ENCODE measurements at regions not wholly inside any gene's neighbourhood (a gene's known extent, or its start where the extent isn't known, plus 50 kb on each side); places are given as distances from the start of the nearest gene placed in this dataset.

DNA sequence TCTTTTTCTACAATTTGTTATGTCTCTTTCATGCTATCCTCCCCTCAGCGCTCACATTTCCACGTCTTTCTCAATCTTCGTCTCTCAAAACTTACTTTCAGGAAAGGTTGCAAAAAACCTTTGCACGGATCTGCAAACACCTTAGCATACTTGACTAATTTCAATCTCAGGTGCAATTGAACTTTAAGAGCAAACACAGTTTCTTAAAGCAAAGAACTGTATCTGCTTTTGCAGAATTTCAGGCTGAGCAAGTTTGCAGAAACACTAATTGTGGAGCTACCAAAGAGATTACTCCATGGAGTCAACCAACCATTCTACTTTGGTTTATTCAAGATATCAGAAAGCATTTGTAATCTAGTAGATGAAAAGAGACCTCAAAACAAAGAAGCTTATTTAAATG lies 668.2 kb upstream of the MARCKS start:
- TF ChIP-seq, protein P1, sequence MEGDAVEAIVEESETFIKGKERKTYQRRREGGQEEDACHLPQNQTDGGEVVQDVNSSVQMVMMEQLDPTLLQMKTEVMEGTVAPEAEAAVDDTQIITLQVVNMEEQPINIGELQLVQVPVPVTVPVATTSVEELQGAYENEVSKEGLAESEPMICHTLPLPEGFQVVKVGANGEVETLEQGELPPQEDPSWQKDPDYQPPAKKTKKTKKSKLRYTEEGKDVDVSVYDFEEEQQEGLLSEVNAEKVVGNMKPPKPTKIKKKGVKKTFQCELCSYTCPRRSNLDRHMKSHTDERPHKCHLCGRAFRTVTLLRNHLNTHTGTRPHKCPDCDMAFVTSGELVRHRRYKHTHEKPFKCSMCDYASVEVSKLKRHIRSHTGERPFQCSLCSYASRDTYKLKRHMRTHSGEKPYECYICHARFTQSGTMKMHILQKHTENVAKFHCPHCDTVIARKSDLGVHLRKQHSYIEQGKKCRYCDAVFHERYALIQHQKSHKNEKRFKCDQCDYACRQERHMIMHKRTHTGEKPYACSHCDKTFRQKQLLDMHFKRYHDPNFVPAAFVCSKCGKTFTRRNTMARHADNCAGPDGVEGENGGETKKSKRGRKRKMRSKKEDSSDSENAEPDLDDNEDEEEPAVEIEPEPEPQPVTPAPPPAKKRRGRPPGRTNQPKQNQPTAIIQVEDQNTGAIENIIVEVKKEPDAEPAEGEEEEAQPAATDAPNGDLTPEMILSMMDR (IDR thresholded peaks at IDR 0.05) = no peak
- no peak for TF ChIP-seq POLR2AphosphoS5 (IDR thresholded peaks at IDR 0.05; ENCODE audit: low read depth, low read length)
- TF ChIP-seq, protein P2, sequence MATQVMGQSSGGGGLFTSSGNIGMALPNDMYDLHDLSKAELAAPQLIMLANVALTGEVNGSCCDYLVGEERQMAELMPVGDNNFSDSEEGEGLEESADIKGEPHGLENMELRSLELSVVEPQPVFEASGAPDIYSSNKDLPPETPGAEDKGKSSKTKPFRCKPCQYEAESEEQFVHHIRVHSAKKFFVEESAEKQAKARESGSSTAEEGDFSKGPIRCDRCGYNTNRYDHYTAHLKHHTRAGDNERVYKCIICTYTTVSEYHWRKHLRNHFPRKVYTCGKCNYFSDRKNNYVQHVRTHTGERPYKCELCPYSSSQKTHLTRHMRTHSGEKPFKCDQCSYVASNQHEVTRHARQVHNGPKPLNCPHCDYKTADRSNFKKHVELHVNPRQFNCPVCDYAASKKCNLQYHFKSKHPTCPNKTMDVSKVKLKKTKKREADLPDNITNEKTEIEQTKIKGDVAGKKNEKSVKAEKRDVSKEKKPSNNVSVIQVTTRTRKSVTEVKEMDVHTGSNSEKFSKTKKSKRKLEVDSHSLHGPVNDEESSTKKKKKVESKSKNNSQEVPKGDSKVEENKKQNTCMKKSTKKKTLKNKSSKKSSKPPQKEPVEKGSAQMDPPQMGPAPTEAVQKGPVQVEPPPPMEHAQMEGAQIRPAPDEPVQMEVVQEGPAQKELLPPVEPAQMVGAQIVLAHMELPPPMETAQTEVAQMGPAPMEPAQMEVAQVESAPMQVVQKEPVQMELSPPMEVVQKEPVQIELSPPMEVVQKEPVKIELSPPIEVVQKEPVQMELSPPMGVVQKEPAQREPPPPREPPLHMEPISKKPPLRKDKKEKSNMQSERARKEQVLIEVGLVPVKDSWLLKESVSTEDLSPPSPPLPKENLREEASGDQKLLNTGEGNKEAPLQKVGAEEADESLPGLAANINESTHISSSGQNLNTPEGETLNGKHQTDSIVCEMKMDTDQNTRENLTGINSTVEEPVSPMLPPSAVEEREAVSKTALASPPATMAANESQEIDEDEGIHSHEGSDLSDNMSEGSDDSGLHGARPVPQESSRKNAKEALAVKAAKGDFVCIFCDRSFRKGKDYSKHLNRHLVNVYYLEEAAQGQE (IDR thresholded peaks at IDR 0.05; ENCODE audit: insufficient read depth in 1 of 2, low read depth in 2 of 2, low read length in 1 of 2) = no peak
